Upper lobe of left lung (tissue), 4 donors: ENCODE measurements at regions not wholly inside any gene's neighbourhood (a gene's known extent, or its start where the extent isn't known, plus 50 kb on each side); places are given as distances from the start of the nearest gene placed in this dataset.
"Not testable (repeated sequence)": the region's sequence is repeated elsewhere in the genome, so short reads cannot be mapped to it uniquely, and the experiment has no call there.

ENCODE experiments used
- POLR2A ChIP-seq, 4 donors: fragments of 450-650 bp; IDR thresholded peaks; one replicate each; pipeline ENCODE4 v1.5.1; 2016 to 2017; ENCODE audit warnings: antibody characterized with exemption in 4 of 4, mild to moderate bottlenecking in 2 of 4
- TF ChIP-seq, protein P1 (sequence below), 6 experiments: fragments of 450-650 bp in 4 of 6; fragments of 200-600 bp in 2 of 6; sonication (generic) in 2 of 6; IDR thresholded peaks; one replicate each; pipeline ENCODE4 v1.5.1; 2016 to 2019; ENCODE audit warnings: antibody characterized with exemption in 6 of 6

DNA sequence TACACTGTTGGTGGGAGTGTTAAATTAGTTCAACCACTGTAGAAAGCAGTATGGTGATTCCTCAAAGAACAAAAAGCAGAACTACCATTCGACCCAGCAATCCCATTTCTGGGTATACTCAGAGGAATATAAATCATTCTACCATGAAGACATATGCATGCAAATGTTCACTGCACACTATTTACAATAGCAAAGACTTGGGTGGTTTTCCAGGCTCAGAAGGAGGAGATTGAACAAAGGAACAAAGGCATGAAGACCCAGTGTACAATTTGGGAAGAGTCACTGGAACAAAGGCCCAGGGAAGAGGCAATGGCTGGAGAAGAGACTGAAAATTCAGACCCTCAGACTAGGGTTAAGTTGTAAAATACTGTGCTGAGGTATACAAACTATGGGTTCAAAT, 148.5 kb upstream of the NBPF26 start:
- TF ChIP-seq POLR2A (IDR thresholded peaks at IDR 0.05), result not testable (repeated sequence)
- TF ChIP-seq, protein P1, sequence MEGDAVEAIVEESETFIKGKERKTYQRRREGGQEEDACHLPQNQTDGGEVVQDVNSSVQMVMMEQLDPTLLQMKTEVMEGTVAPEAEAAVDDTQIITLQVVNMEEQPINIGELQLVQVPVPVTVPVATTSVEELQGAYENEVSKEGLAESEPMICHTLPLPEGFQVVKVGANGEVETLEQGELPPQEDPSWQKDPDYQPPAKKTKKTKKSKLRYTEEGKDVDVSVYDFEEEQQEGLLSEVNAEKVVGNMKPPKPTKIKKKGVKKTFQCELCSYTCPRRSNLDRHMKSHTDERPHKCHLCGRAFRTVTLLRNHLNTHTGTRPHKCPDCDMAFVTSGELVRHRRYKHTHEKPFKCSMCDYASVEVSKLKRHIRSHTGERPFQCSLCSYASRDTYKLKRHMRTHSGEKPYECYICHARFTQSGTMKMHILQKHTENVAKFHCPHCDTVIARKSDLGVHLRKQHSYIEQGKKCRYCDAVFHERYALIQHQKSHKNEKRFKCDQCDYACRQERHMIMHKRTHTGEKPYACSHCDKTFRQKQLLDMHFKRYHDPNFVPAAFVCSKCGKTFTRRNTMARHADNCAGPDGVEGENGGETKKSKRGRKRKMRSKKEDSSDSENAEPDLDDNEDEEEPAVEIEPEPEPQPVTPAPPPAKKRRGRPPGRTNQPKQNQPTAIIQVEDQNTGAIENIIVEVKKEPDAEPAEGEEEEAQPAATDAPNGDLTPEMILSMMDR (IDR thresholded peaks at IDR 0.05), result not testable (repeated sequence)
